RWPE2 (cell line): ENCODE measurements at regions not wholly inside any gene's neighbourhood (a gene's known extent, or its start where the extent isn't known, plus 50 kb on each side); places are given as distances from the start of the nearest gene placed in this dataset.

Source experiments
- ATAC-seq: fragments of 200-7000 bp; cut with Tn5 transposase; 3 replicates; pipeline ENCODE4 v1.9.1; 2021; ENCODE audit warnings: low read depth
- DNase-seq: peaks from one replicate; pipeline ENCODE4 v3.0.0-alpha.2; 2020; ENCODE audit warnings: low spot score
- H3K27ac ChIP-seq: fragments of 450-650 bp; 2 replicates; pipeline ENCODE4 v1.5.1; 2017; ENCODE audit warnings: mild to moderate bottlenecking; ENCODE audit not compliant: poor library complexity, severe bottlenecking
- H3K27me3 ChIP-seq: fragments of 250-450 bp; sonication (Bioruptor Pico); 2 replicates; pipeline ENCODE4 v1.5.1; 2021; ENCODE audit warnings: mild to moderate bottlenecking, moderate library complexity; ENCODE audit not compliant: insufficient read depth, poor library complexity, severe bottlenecking
- H3K36me3 ChIP-seq: fragments of 250-450 bp; sonication (Bioruptor Pico); 2 replicates; pipeline ENCODE4 v1.5.1; 2020; ENCODE audit warnings: low read depth, mild to moderate bottlenecking, moderate library complexity
- H3K4me1 ChIP-seq: fragments of 250-450 bp; sonication (Bioruptor Pico); 2 replicates; pipeline ENCODE4 v1.5.1; 2021; ENCODE audit warnings: mild to moderate bottlenecking, moderate library complexity; ENCODE audit not compliant: insufficient read depth, poor library complexity, severe bottlenecking
- H3K4me3 ChIP-seq: fragments of 250-450 bp; sonication (Bioruptor Pico); 2 replicates; pipeline ENCODE4 v1.5.1; 2021; ENCODE audit warnings: mild to moderate bottlenecking, moderate library complexity; ENCODE audit not compliant: severe bottlenecking
- H3K9me3 ChIP-seq: fragments of 250-450 bp; sonication (Bioruptor Pico); 2 replicates; pipeline ENCODE4 v1.5.1; 2021; ENCODE audit warnings: mild to moderate bottlenecking, moderate library complexity; ENCODE audit not compliant: severe bottlenecking
- CTCF ChIP-seq: fragments of 450-650 bp; IDR thresholded peaks from one replicate; pipeline ENCODE4 v1.5.1; 2017; ENCODE audit warnings: mild to moderate bottlenecking, moderate library complexity; ENCODE audit not compliant: poor library complexity, severe bottlenecking

DNA sequence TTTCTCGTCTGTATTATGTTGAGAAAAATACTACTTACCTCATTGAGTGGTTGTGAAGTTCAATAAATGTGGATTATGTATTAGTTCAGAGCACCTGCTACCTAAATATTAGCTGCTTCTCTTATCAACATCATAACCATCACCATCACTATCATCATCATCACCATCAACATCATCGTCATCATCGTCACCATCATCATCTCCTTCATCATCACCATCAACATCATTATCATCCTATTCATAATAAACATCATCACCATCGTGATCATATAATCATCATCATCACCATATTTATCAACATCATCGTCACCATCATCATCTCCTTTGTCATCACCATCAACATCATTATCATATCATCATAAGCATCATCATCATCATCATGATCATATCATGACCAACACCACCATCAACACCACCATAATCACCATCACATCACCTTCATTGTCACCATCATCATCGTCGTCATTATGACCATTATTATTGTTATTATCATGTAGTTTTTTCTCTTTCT lies 181.0 kb upstream of the ADCY2 start:
- no peaks in the 10 kb centered on the region for H3K27me3 ChIP-seq
- ATAC-seq (no peak), DNase-seq (no peak)
- H3K27ac ChIP-seq: no peak overlapping the region
- H3K4me1 ChIP-seq: no peaks in the 10 kb centered on the region
- no peak overlapping the region for H3K4me3 ChIP-seq
- no peak for TF ChIP-seq CTCF
- no peaks in the 10 kb centered on the region for H3K9me3 ChIP-seq
- no peaks in the 10 kb centered on the region for H3K36me3 ChIP-seq

GRCh38 chr5:7218141-7218540 lies 177.8 kb upstream of the ADCY2 start:
- no peak for TF ChIP-seq CTCF
- no peak overlapping the region for H3K4me3 ChIP-seq
- H3K36me3 ChIP-seq: no peaks in the 10 kb centered on the region
- H3K9me3 ChIP-seq: peaks cover 2% of the 10 kb centered on the region
- DNase-seq (no peak), ATAC-seq (no peak)
- H3K27ac ChIP-seq: no peak overlapping the region
- no peaks in the 10 kb centered on the region for H3K27me3 ChIP-seq
- no peaks in the 10 kb centered on the region for H3K4me1 ChIP-seq

DNA sequence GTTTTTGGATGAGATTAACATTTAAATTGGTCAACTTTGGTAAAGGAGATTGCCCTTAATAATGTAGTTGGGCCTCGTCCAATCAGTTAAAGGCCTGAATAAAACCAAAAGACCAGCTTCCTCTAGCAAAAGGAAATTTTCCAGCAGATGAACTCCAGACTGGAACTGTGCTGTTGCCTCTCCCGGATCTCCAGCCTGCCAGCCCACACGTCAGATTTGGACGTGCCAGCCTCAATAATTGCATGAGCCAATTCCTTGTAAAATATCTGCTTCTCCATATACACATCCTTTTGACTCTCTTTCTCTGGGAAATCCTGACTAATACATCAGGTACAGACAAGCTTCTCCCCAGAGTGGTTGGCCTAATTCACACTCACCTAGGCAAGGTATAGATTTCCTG lies 175.8 kb upstream of the ADCY2 start:
- no peak overlapping the region for H3K27ac ChIP-seq
- no peaks in the 10 kb centered on the region for H3K36me3 ChIP-seq
- H3K4me3 ChIP-seq: no peak overlapping the region
- H3K4me1 ChIP-seq: no peaks in the 10 kb centered on the region
- DNase-seq (no peak), ATAC-seq (no peak)
- TF ChIP-seq CTCF: no peak
- no peaks in the 10 kb centered on the region for H3K27me3 ChIP-seq
- H3K9me3 ChIP-seq: peaks cover 2% of the 10 kb centered on the region

- no peak for TF ChIP-seq CTCF
- no peak for DNase-seq
- Histone ChIP-seq H3K27me3 (no peaks in the 10 kb centered on the region), H3K4me1 (no peaks in the 10 kb centered on the region), H3K27ac (no peak overlapping the region), H3K4me3 (no peak overlapping the region), H3K36me3 (no peaks in the 10 kb centered on the region), H3K9me3 (peaks cover 7% of the 10 kb centered on the region)
- ATAC-seq: no peak
These were observed 174.9 kb upstream of the ADCY2 start for GRCh38 chr5:7221041-7221440.

DNA sequence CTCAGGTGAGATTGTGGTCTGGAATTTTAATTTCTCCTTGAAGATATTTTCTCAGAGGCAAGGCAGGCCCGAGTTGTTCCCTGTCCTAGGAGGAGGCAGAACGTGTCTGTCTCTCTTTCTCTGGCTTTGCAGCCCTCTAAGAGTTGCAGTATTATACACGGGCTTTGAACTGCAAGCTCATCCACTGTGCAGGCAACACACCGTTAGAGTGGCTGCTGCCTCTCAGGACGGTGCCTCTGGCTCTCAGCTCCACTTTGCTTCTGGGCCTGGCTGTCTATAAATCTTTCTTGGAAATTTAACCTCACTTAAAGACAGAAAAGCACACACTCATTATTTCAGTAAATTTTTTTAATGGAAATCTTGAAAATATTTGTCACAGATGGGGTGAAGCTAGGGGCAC lies 170.1 kb upstream of the ADCY2 start:
- peaks cover 7% of the 10 kb centered on the region for H3K9me3 ChIP-seq
- H3K4me1 ChIP-seq: no peaks in the 10 kb centered on the region
- no peak for TF ChIP-seq CTCF
- H3K36me3 ChIP-seq: no peaks in the 10 kb centered on the region
- no peak overlapping the region for H3K27ac ChIP-seq
- no peak overlapping the region for H3K4me3 ChIP-seq
- DNase-seq: no peak
- no peak for ATAC-seq
- H3K27me3 ChIP-seq: no peaks in the 10 kb centered on the region
